AG08395 (cell line): ENCODE measurements at regions not wholly inside any gene's neighbourhood (a gene's known extent, or its start where the extent isn't known, plus 50 kb on each side); places are given as distances from the start of the nearest gene placed in this dataset.
"Not testable (repeated sequence)": the region's sequence is repeated elsewhere in the genome, so short reads cannot be mapped to it uniquely, and the experiment has no call there.

ENCODE experiments used
- DNase-seq: peaks from one replicate; pipeline ENCODE4 v3.0.0; 2012; ENCODE audit warnings: mixed read lengths, low spot score

DNA sequence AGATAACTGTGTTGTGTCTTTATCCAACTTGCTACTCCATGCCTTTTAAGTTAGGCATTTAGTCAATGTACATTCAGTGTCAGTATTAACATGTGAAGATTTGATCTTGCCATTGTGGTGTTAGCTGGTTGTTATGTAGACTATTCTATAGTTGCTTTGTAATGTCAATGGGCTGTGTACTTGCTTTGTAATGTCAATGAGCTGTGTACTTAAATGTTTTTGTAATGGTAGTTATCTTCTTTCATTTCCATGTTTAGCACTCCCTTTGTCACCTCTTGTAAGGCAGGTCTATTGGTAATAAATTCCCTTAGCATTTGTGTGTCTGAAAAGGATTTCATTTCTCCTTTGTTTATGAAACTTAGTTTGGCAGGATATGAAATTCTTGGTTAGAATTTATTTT, 53.4 kb downstream of the MC4R start:
- no peak for DNase-seq

GRCh38 chr18:60311676-60312360, 60.8 kb downstream of the MC4R start:
- no peak for DNase-seq

GRCh38 chr18:60295674-60296073, 76.9 kb downstream of the MC4R start:
- no peak for DNase-seq

- DNase-seq, result no peak
These were observed 80.4 kb downstream of the MC4R start for GRCh38 chr18:60292186-60292585.

- DNase-seq, result no peak
These were observed 93.2 kb downstream of the MC4R start for GRCh38 chr18:60279391-60279790.

DNA sequence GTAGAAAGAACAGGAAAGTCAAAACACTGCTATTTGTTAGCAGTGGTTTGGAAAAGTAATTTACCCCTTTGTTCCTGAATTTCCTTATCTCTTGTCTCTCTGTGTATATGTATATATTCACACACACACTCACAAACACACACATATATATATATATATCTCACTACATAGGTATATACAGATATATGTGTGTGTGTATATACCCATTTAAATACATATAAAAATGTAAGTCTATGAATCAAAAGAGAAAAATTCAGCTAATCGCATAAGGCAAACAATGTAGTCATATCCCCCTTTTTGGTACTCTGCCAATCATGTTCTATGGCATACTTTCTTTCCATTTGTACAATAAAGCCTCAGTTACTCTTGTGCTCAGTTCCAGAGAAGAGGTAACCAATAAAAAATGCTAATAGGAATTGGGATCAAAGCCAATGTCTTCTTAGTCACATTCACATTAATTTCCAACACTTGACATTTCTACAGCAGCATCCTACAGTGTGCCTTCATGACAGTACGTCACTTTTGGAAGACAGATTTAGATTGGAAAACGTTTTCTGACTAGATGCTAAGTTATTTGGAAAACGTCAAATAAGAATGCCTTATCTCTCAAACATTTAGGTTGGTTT, 94.6 kb downstream of the MC4R start:
- DNase-seq, result no peak

DNA sequence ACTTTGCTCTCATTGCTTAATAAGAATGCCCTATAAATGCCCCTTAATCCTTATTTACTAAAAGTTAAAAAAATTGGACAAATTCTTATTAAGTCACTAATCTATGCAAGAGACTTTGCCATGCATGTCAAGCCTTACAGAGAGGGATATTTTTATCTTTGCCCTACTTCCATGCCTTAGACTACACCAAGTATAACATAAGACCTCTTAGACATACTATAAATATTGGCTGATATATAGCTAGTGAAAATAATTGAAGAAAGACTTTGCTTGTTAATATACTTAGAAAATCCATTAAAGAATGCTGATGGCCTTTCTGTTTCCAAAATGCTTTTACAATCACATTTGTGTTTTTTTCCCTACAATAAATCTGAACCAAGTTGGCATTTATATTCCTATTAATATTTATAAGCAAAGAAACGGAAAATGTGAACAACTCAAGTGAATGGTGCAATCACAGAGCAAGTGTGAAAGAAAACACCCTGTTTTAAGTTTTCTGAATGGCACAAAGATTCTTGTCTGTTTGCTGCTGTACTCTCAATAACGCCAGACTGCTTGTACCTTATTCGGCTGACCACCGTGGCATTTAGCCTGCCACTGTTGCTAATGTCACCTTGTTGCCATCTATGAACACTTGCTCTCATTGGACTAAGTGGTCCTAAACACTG, 105.0 kb downstream of the MC4R start:
- no peak for DNase-seq

DNA sequence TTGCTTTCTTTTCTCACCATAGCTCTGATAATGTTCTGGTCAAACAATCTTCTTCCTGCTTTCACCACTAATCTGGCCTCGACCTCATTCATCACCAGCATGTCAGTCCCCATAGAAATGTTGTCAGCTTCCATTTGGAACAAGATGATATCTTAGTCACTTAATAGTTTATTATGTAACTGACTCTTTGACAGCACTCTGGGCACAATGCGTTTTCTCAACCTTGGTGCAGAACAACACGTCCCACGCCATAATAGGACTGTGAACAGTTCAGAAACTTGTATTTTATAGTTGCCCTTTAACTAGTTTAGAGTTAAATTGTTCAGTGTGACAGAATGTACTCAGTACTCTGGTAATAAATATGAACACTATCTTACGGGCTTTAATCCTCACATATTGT, 106.0 kb downstream of the MC4R start:
- no peak for DNase-seq

DNA sequence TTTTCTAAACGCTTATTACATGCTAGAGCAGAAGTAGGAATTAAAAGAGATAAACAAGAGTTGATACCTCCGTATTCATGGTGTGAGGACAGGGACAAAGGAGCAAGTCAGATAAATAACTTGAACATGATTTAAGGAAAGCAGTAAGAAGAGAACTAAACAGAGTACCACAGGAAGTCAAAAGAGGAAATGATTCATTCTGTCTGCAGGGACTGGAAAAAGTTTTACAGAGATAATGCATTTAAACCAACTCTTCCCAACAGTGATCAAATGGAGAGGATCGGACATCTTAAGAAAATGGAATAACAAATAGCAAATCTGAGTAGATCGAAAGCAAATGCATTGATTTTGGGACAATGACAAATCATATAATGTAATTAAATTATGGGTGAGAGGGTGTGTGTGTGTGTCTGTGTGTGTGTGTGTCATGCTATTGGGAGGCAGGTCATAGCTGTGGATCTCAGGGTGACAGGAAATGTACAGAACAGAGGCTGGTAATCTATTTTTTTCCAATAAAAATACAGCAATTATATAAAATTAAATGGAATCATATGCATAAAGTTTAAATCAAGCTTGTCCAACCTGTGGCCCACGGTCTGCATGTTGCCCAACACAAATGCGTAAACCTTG, 113.4 kb downstream of the MC4R start:
- DNase-seq, result peak; percentile 20

DNA sequence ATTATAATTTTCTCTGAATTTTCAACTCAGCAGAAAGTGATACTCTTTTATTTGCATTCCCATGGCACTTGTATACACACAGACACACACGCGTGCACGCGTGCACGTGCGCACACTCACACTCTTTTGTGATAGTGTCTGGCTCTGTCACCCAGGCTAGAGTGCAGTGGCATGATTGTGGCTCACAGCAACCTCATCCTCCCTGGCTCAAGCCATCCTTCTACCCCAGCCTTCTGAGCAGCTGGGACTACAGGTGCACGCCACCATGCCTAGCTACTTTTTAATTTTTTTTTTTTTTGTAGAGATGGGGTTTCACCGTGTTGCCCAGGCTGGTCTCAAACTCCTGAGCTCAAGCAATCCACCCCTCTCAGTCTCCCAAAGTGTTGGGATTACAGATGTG, 123.2 kb downstream of the MC4R start:
- DNase-seq, result no peak

DNA sequence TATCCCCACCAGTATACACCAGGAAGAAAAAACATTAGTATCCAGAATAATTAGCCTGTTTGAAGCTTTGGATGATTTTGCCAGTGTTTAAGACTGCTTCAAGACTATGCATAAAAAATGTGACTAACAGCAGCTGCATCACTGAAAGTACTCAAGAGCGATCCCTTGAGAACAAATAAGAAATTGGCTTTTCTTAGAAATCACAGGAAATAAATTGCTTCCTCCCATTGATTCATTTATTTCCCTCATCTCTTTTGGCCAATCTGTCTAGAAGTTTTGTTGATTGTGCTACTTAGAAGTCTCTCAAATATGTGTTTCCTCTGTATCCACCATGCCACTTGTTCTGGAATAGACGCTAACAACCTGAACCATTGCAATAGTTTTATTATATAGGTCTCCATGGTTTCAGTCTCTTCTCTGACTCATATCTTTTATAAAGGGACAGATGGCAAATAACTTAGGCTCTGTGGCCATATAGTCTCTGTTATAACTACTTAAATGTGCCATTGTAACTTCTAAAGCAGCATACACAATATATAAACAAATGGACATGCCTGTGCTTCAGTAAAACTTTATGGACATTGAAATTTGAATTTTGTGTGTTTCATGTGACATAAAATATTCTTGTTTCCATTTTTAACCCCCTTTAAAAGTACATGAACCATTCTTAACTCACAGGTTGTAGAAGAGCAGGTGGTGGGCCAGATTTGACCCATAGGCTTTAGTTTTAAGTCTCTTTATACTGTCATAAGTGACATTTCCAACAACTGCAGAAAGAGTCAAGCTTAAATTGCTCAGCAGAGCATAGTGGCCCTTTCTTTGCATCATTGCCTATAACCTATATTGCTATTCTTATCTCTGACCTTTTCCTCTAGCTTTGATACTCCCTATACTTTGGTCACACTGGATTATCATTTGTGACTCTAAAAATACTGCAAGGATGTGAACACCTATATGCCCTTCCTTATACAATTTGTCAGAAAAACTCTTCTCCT, 123.9 kb downstream of the MC4R start:
- no peak for DNase-seq

GRCh38 chr18:60247103-60247502, 125.5 kb downstream of the MC4R start:
- DNase-seq, result no peak

GRCh38 chr18:60246606-60247005, 126.0 kb downstream of the MC4R start:
- DNase-seq, result no peak

DNA sequence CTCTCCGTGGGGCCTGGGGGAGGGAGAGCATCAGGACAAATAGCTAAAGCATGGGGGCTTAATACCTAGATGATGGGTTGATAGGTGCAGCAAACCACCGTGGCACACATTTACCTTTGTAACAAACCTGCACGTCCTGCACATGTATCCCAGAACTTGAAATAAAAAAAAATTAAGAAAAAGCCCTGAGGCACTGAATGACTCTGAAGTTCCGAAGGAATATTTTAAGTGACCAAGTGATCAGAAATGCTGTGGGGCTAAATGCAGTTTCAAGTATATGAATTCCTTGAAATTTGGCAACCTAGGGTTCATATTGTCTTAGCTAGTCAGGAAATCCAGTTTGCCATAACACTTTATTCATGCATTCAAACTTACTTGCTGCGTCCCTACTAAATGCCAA, 127.5 kb downstream of the MC4R start:
- no peak for DNase-seq

DNA sequence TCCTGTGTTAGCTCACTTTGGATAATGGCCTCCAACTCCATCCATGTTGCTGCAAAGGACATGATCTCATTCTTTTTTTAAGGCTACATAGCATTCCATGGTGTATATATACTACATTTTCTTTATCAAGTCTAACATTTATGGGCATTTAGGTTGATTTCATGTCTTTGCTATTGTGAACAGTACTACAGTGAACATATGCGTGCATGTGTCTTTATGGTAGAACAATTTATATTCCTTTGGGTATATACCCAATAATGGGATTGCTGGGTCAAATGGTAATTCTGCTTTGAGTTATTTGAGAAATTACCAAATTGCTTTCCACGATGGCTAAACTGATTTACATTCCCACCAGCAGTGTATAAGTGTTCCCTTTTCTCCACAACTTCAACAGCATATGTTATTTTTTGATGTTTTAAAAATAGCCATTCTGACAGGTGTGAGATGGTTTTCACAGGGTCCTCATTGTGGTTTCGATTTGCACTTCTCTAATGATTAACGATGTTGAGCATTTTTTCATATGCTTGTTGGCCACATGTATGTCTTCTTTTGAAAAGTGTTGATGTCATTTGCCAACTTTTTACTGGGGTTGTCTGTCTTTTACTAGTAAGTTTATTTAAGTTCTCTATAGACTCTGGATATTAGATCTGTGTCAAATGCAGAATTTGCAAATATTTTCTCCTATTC, 133.4 kb downstream of the MC4R start:
- DNase-seq, result not testable (repeated sequence)

DNA sequence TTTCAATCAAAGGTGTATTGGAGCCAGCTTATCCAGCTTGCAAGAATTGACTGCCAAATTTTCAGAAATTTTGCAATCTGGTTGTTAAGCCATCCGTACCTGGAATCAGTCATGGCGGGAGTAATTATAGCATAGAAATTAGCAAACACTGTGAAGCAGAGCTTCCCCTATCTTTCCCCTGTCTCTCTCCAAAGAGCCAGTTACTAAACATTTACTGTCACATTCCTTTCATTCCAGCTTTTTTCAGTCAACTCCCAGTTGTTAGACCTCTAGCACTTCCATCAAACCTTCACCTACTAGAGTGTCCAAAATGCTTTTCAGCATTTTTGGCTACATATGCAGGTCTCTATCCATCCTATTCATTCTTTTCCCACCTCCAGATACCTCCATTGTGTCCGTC, 137.4 kb downstream of the MC4R start:
- DNase-seq, result no peak

DNA sequence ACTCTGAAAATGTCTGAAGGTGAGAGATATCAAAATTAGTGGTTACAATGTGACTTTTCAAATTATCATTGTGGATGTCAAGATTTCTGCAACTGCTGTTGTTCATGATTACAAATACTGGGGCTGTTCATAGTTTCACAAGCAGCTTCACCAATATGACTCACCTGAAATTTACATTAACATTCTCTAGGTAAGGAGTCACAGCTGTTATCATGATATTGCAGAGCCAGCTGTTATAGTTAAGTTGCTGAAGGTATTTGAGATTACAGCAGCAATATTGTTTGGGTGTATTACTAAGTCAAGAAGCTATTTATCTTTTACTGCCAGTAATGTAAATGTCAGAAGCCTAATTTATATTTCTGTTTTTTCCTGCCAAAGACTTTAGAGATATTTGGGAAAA, 140.0 kb downstream of the MC4R start:
- DNase-seq, result no peak

- DNase-seq, result no peak
These were observed 143.7 kb downstream of the MC4R start for GRCh38 chr18:60228609-60229595.

DNA sequence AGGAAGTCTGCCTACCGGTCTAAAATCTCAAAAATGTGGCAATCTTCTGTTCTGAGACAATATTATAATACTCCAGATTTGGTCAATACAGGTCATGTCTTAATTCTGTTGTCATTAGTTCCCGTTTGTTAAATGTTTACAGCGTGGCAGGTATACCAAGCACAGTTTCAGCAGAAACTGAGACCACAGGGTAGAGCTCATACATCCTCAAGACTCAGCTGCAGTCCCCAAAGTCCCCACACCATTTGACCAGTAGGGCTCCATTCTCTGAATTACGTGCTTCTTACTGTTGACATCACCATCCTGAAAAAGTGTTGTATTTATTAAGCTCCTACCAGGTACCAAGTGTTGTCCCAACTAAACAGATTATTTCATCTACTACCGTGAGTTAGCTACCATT, 157.1 kb downstream of the MC4R start:
- DNase-seq, result no peak

DNA sequence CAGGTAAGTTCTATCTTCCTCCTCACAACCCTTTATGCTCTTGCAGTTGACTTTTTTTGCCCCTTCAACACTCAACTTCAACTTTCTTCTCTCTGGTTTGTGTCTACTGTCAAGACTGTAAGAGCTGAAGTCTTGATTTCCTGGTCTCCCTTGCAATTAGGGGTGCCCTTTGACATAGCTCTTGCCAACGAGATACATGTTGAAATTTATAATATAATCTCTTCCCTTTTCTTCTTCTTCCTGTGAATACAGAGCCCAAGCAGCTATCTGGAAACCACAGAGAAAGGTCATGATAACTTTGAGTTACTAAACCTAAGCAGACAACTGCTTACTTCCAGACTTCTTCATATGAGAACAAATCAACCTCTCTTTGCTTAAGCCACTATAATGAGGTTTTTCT, 163.5 kb downstream of the MC4R start:
- DNase-seq, result no peak
